Neural progenitor cell (in vitro differentiated cells): ENCODE measurements at regions not wholly inside any gene's neighbourhood (a gene's known extent, or its start where the extent isn't known, plus 50 kb on each side); places are given as distances from the start of the nearest gene placed in this dataset.

Experiments used
- DNase-seq: peaks from one replicate; pipeline ENCODE4 v3.0.0-alpha.2; 2016; ENCODE audit warnings: low spot score
- H2AFZ ChIP-seq: fragments of 200-600 bp; sonication (generic); replicated peaks from 2 replicates; pipeline ENCODE4 v1.6.1; 2016; ENCODE audit warnings: antibody characterized with exemption
- H3F3A ChIP-seq: fragments of 200-600 bp; sonication (generic); 2 replicates; pipeline ENCODE4 v1.6.1; 2016; ENCODE audit warnings: antibody characterized with exemption, low read depth
- H3K27ac ChIP-seq: fragments of 200-600 bp; sonication (generic); 2 replicates; pipeline ENCODE4 v1.5.1; 2016; ENCODE audit warnings: mild to moderate bottlenecking
- H3K27me3 ChIP-seq: fragments of 200-600 bp; sonication (generic); 2 replicates; pipeline ENCODE4 v1.6.1; 2016; ENCODE audit warnings: mild to moderate bottlenecking, moderate library complexity
- H3K36me3 ChIP-seq: fragments of 200-600 bp; sonication (generic); 2 replicates; pipeline ENCODE4 v1.5.1; 2016
- H3K4me1 ChIP-seq: fragments of 200-600 bp; sonication (generic); 2 replicates; pipeline ENCODE4 v1.6.1; 2016; ENCODE audit warnings: mixed run types
- H3K4me2 ChIP-seq: fragments of 200-600 bp; sonication (generic); 2 replicates; pipeline ENCODE4 v1.6.1; 2016
- H3K4me3 ChIP-seq: fragments of 200-600 bp; sonication (generic); 2 replicates; pipeline ENCODE4 v1.5.1; 2016
- H3K79me2 ChIP-seq: fragments of 200-600 bp; sonication (generic); 2 replicates; pipeline ENCODE4 v1.6.1; 2016; ENCODE audit warnings: low read depth
- H3K9ac ChIP-seq: fragments of 200-600 bp; sonication (generic); 2 replicates; pipeline ENCODE4 v1.6.1; 2016
- H3K9me3 ChIP-seq: fragments of 200-600 bp; sonication (generic); 2 replicates; pipeline ENCODE4 v1.5.1; 2016; ENCODE audit warnings: low read depth
- H4K20me1 ChIP-seq: fragments of 200-600 bp; sonication (generic); 2 replicates; pipeline ENCODE4 v1.6.1; 2016; ENCODE audit warnings: low read depth
- H3K27ac Mint-ChIP-seq: 3 replicates; pipeline ENCODE4 v1.8.0; 2021; ENCODE audit warnings: mixed read lengths
- H3K27me3 Mint-ChIP-seq: 2 replicates; pipeline ENCODE4 v1.8.0; 2022; ENCODE audit warnings: low read depth, mild to moderate bottlenecking, inconsistent platforms, moderate library complexity, mixed read lengths; ENCODE audit not compliant: insufficient read depth
- H3K36me3 Mint-ChIP-seq: 3 replicates; pipeline ENCODE4 v1.8.0; 2021; ENCODE audit warnings: mixed read lengths
- H3K4me1 Mint-ChIP-seq: 3 replicates; pipeline ENCODE4 v1.8.0; 2021; ENCODE audit warnings: mixed read lengths
- H3K4me3 Mint-ChIP-seq: 3 replicates; pipeline ENCODE4 v1.8.0; 2021; ENCODE audit warnings: mild to moderate bottlenecking, moderate library complexity, mixed read lengths
- H3K9me3 Mint-ChIP-seq: 3 replicates; pipeline ENCODE4 v1.8.0; 2020; ENCODE audit warnings: mixed read lengths
- EZH2 ChIP-seq: fragments of 200-600 bp; sonication (generic); IDR thresholded peaks from 2 replicates; pipeline ENCODE4 v1.6.1; 2017; ENCODE audit warnings: antibody characterized with exemption, mild to moderate bottlenecking, moderate library complexity
- EZH2phosphoT487 ChIP-seq: fragments of 200-600 bp; sonication (generic); IDR thresholded peaks from 2 replicates; pipeline ENCODE4 v1.6.1; 2017; ENCODE audit warnings: antibody characterized with exemption
- TF ChIP-seq, protein P1 (sequence below): fragments of 200-600 bp; sonication (generic); IDR thresholded peaks from 2 replicates; pipeline ENCODE4 v1.5.1; 2017; ENCODE audit warnings: antibody characterized with exemption, mild to moderate bottlenecking

DNA sequence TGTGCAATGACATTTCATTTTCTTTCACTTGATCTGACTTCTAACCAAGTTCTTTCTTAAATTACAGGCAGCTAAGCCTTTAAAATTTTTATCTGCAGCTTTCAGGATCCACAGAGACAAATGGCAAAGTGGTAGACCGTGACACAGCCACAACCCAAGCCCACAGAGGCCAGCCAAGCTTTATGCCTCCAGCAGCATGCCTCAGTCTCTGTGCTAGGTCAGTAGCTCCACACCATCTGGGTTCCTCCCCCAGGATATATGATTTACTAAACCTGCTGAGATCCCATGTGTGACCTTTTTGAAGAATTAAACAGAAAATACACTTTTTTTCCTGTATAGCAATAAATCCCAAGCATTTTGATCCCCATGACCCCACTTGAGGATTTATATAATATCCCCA is 290.4 kb upstream of the CAND1 start:
- no peak for TF ChIP-seq EZH2
- TF ChIP-seq, protein P1, sequence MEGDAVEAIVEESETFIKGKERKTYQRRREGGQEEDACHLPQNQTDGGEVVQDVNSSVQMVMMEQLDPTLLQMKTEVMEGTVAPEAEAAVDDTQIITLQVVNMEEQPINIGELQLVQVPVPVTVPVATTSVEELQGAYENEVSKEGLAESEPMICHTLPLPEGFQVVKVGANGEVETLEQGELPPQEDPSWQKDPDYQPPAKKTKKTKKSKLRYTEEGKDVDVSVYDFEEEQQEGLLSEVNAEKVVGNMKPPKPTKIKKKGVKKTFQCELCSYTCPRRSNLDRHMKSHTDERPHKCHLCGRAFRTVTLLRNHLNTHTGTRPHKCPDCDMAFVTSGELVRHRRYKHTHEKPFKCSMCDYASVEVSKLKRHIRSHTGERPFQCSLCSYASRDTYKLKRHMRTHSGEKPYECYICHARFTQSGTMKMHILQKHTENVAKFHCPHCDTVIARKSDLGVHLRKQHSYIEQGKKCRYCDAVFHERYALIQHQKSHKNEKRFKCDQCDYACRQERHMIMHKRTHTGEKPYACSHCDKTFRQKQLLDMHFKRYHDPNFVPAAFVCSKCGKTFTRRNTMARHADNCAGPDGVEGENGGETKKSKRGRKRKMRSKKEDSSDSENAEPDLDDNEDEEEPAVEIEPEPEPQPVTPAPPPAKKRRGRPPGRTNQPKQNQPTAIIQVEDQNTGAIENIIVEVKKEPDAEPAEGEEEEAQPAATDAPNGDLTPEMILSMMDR = no peak
- TF ChIP-seq EZH2phosphoT487 = no peak
- Histone ChIP-seq H3K9ac (no peak overlapping the region), H3K27me3 (no peaks in the 10 kb centered on the region), H3K79me2 (peaks cover 5% of the 10 kb centered on the region), H3K4me1 (no peaks in the 10 kb centered on the region), H3K9me3 (no peaks in the 10 kb centered on the region), H3K4me2 (peak overlapping the region; percentile 8), H3K36me3 (no peaks in the 10 kb centered on the region), H2AFZ (no peak overlapping the region), H3F3A (no peaks in the 10 kb centered on the region), H3K4me3 (no peak overlapping the region), H3K27ac (no peak overlapping the region), H4K20me1 (no peaks in the 10 kb centered on the region)
- H3K4me3 Mint-ChIP-seq = no peak overlapping the region
- H3K4me1 Mint-ChIP-seq = no peaks in the 10 kb centered on the region
- H3K9me3 Mint-ChIP-seq = no peaks in the 10 kb centered on the region
- DNase-seq = no peak
- no peak overlapping the region for H3K27ac Mint-ChIP-seq
- no peaks in the 10 kb centered on the region for H3K27me3 Mint-ChIP-seq
- no peaks in the 10 kb centered on the region for H3K36me3 Mint-ChIP-seq

DNA sequence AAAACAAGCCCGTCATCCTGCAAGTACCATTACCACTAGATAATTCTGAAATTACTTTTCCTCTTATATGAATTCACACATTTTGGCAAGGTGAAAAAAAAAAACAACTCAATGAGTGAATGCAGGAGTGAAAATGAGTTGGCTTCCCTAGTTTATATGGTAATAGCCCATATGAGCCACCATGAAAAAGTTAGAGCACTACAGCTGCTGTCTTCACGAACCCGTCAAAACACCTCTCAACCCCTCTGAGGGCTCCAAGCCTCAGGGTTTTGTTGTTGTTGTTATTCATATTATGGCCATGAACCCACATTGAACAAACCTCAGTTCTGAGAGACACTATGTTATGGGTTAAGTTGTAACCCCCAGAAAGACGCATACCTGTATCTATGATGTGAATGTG is 289.9 kb upstream of the CAND1 start:
- no peak overlapping the region for H3K9ac ChIP-seq
- no peak overlapping the region for H3K4me2 ChIP-seq
- H2AFZ ChIP-seq = no peak overlapping the region
- TF ChIP-seq EZH2phosphoT487 (no peak), EZH2 (no peak)
- TF ChIP-seq, protein P1 = no peak
- H3K9me3 Mint-ChIP-seq = no peaks in the 10 kb centered on the region
- no peaks in the 10 kb centered on the region for H3K4me1 ChIP-seq
- no peaks in the 10 kb centered on the region for H3K9me3 ChIP-seq
- no peaks in the 10 kb centered on the region for H3K4me1 Mint-ChIP-seq
- H3K4me3 Mint-ChIP-seq = no peak overlapping the region
- no peaks in the 10 kb centered on the region for H3F3A ChIP-seq
- H3K79me2 ChIP-seq = peaks cover 5% of the 10 kb centered on the region
- no peak overlapping the region for H3K4me3 ChIP-seq
- no peaks in the 10 kb centered on the region for H4K20me1 ChIP-seq
- H3K27ac Mint-ChIP-seq = no peak overlapping the region
- H3K27me3 ChIP-seq = no peaks in the 10 kb centered on the region
- H3K27me3 Mint-ChIP-seq = no peaks in the 10 kb centered on the region
- H3K36me3 Mint-ChIP-seq = no peaks in the 10 kb centered on the region
- DNase-seq = no peak
- H3K36me3 ChIP-seq = no peaks in the 10 kb centered on the region
- no peak overlapping the region for H3K27ac ChIP-seq

DNA sequence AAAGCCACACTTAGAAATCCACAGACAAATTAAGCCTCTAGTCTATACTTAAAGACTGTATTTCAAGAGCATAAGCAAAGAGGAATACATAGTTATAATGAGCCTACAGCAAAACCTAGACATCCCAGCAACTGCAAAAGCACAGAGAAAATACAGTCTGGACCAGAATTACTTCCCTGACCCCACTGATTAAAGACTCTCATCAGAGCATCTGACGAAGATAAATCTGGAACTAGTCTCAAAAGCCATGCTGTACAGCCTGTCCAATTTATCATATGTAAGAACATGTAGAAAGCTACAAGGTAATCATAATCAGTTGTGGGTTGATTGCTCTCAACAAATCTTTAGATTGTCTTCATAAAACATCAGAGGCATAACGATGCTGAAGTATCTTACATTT is 285.1 kb upstream of the CAND1 start:
- H3K36me3 ChIP-seq = no peaks in the 10 kb centered on the region
- H3K4me3 ChIP-seq = no peak overlapping the region
- H3K27ac ChIP-seq = no peak overlapping the region
- no peaks in the 10 kb centered on the region for H3K4me1 ChIP-seq
- TF ChIP-seq, protein P1 = no peak
- TF ChIP-seq EZH2 (no peak), EZH2phosphoT487 (no peak)
- H3K27ac Mint-ChIP-seq = no peak overlapping the region
- no peak overlapping the region for H3K4me2 ChIP-seq
- no peak overlapping the region for H3K4me3 Mint-ChIP-seq
- no peak overlapping the region for H3K9ac ChIP-seq
- peaks cover 7% of the 10 kb centered on the region for H4K20me1 ChIP-seq
- H3F3A ChIP-seq = no peaks in the 10 kb centered on the region
- H3K4me1 Mint-ChIP-seq = peaks cover 7% of the 10 kb centered on the region
- no peaks in the 10 kb centered on the region for H3K27me3 ChIP-seq
- no peak overlapping the region for H2AFZ ChIP-seq
- DNase-seq = no peak
- peaks cover 13% of the 10 kb centered on the region for H3K79me2 ChIP-seq
- no peaks in the 10 kb centered on the region for H3K9me3 Mint-ChIP-seq
- H3K27me3 Mint-ChIP-seq = no peaks in the 10 kb centered on the region
- H3K36me3 Mint-ChIP-seq = no peaks in the 10 kb centered on the region
- no peaks in the 10 kb centered on the region for H3K9me3 ChIP-seq
